Colonic mucosa (tissue), 4 donors: ENCODE measurements at regions not wholly inside any gene's neighbourhood (a gene's known extent, or its start where the extent isn't known, plus 50 kb on each side); places are given as distances from the start of the nearest gene placed in this dataset.

Source experiments
- DNase-seq: peaks from one replicate; pipeline ENCODE4 v3.0.0-alpha.2; 2020
- H3K27ac ChIP-seq: fragments of 200-600 bp; one replicate; pipeline ENCODE4 v1.8.0; 2021
- H3K27me3 ChIP-seq: fragments of 200-600 bp; one replicate; pipeline ENCODE4 v1.8.0; 2021
- H3K36me3 ChIP-seq: fragments of 200-600 bp; one replicate; pipeline ENCODE4 v1.8.0; 2021
- H3K4me1 ChIP-seq: fragments of 200-600 bp; one replicate; pipeline ENCODE4 v1.8.0; 2021; ENCODE audit warnings: mild to moderate bottlenecking
- H3K4me3 ChIP-seq: fragments of 200-600 bp; one replicate; pipeline ENCODE4 v1.8.0; 2021
- H3K9ac ChIP-seq, 2 donors: one replicate each; pipeline ENCODE4 v1.7.0; 2013; ENCODE audit warnings: control low read depth in 2 of 2, low read depth in 2 of 2, low read length in 2 of 2
- H3K9me3 ChIP-seq: fragments of 200-600 bp; one replicate; pipeline ENCODE4 v1.8.0; 2021
- intact Hi-C: fragments of 100-400 bp; cut with DNase I; formaldehyde crosslinking; loops from one replicate; pipeline ENCODE4 v1.14.1; 2022
- TF ChIP-seq, protein P1 (sequence below): fragments of 200-600 bp; IDR thresholded peaks from one replicate; pipeline ENCODE4 v1.8.0; 2022; ENCODE audit warnings: antibody characterized with exemption, mild to moderate bottlenecking
- donor health status: healthy.
- donor health status: DM: no; HTN: no; CAD: no.
- donor health status: DM: no; HTN: no; CAD: no.

GRCh38 chr1:4122513-4123160 is 222.6 kb upstream of the C1orf174 start:
- H3K27ac ChIP-seq: no peak overlapping the region
- TF ChIP-seq, protein P1, sequence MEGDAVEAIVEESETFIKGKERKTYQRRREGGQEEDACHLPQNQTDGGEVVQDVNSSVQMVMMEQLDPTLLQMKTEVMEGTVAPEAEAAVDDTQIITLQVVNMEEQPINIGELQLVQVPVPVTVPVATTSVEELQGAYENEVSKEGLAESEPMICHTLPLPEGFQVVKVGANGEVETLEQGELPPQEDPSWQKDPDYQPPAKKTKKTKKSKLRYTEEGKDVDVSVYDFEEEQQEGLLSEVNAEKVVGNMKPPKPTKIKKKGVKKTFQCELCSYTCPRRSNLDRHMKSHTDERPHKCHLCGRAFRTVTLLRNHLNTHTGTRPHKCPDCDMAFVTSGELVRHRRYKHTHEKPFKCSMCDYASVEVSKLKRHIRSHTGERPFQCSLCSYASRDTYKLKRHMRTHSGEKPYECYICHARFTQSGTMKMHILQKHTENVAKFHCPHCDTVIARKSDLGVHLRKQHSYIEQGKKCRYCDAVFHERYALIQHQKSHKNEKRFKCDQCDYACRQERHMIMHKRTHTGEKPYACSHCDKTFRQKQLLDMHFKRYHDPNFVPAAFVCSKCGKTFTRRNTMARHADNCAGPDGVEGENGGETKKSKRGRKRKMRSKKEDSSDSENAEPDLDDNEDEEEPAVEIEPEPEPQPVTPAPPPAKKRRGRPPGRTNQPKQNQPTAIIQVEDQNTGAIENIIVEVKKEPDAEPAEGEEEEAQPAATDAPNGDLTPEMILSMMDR: no peak
- no peak overlapping the region for H3K9ac ChIP-seq
- H3K4me3 ChIP-seq: no peak overlapping the region
- H3K27me3 ChIP-seq: no peaks in the 10 kb centered on the region
- no peaks in the 10 kb centered on the region for H3K36me3 ChIP-seq
- no peak for DNase-seq
- no peaks in the 10 kb centered on the region for H3K4me1 ChIP-seq
- no peaks in the 10 kb centered on the region for H3K9me3 ChIP-seq
- intact Hi-C loops: no loop called here

- TF ChIP-seq, protein P1: no peak
- no peaks in the 10 kb centered on the region for H3K27me3 ChIP-seq
- no peak overlapping the region for H3K27ac ChIP-seq
- DNase-seq: no peak
- no peaks in the 10 kb centered on the region for H3K4me1 ChIP-seq
- H3K4me3 ChIP-seq: no peak overlapping the region
- H3K9ac ChIP-seq: no peak overlapping the region
- H3K36me3 ChIP-seq: no peaks in the 10 kb centered on the region
- H3K9me3 ChIP-seq: no peaks in the 10 kb centered on the region
- intact Hi-C loops: no loop called here
These were observed 224.6 kb upstream of the C1orf174 start for GRCh38 chr1:4124631-4125145.

- H3K9me3 ChIP-seq: no peaks in the 10 kb centered on the region
- DNase-seq: no peak
- no peaks in the 10 kb centered on the region for H3K27me3 ChIP-seq
- H3K36me3 ChIP-seq: no peaks in the 10 kb centered on the region
- TF ChIP-seq, protein P1: no peak
- no peak overlapping the region for H3K27ac ChIP-seq
- no peak overlapping the region for H3K9ac ChIP-seq
- H3K4me1 ChIP-seq: no peaks in the 10 kb centered on the region
- no peak overlapping the region for H3K4me3 ChIP-seq
- intact Hi-C loops: no loop called here
These were observed 226.2 kb upstream of the C1orf174 start for GRCh38 chr1:4126251-4126650.

DNA sequence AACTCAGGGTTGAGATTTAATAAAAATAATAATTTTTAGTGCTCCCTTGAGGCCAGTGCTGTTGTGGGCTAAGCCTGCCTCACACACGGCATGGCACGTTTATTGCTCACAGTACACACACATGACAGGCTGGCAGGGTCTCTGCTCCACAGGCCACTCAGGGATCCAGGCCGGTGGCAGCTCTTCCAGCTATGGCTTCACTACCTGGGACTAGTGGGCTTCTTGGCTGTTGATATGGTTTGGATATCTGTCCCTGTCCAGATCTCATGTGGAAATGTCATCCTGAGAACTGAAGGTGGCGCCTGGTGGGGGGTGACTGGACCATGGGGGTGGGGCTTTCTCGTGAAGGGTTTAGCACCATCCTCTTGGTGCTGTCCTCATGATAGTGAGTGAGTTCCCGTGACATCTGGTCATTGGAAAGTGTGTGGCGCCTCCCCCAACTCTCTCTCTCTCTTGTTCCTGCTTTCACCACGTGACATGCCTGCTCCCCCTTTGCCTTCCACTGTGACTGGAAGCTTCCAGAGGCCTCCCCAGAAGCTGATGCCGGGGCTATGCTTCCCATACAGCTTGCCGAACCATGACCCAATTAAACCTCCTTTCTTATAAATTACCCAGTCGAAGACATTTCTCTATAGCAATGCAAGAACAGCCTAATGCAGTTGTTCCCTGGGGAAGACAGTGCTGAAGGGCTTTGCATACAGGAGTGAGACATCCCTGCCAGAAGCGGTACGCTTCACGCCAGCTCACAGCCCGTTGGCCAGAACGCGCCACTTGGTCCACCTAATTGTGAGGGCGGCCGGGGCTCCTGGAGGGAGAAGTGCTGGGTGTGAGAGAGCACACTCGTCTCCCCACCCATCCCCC is 226.9 kb upstream of the C1orf174 start:
- Histone ChIP-seq H3K27me3 (no peaks in the 10 kb centered on the region), H3K36me3 (no peaks in the 10 kb centered on the region), H3K27ac (no peak overlapping the region), H3K4me1 (no peaks in the 10 kb centered on the region), H3K4me3 (no peak overlapping the region), H3K9me3 (no peaks in the 10 kb centered on the region), H3K9ac (no peak overlapping the region)
- TF ChIP-seq, protein P1: no peak
- intact Hi-C loops: no loop called here
- DNase-seq: no peak

- no peak overlapping the region for H3K4me3 ChIP-seq
- no peak overlapping the region for H3K27ac ChIP-seq
- no peak overlapping the region for H3K9ac ChIP-seq
- H3K9me3 ChIP-seq: no peaks in the 10 kb centered on the region
- H3K27me3 ChIP-seq: no peaks in the 10 kb centered on the region
- TF ChIP-seq, protein P1: no peak
- no peaks in the 10 kb centered on the region for H3K4me1 ChIP-seq
- intact Hi-C loops: no loop called here
- no peak for DNase-seq
- H3K36me3 ChIP-seq: no peaks in the 10 kb centered on the region
These were observed 227.6 kb upstream of the C1orf174 start for GRCh38 chr1:4127592-4128140.
